Naive thymus-derived CD4-positive, alpha-beta T cell (primary cell): ENCODE measurements at regions not wholly inside any gene's neighbourhood (a gene's known extent, or its start where the extent isn't known, plus 50 kb on each side); places are given as distances from the start of the nearest gene placed in this dataset.
"Not testable (repeated sequence)": the region's sequence is repeated elsewhere in the genome, so short reads cannot be mapped to it uniquely, and the experiment has no call there.

Source experiments
- ATAC-seq: fragments of 150-1000 bp; cut with Tn5 transposase; 2 replicates; pipeline ENCODE4 v1.10.0; 2021; ENCODE audit warnings: mild to moderate bottlenecking, moderate library complexity
- CTCF ChIA-PET: fragments of 350-600 bp; sonication (Branson Sonifier 250); formaldehyde crosslinking; loops from one replicate; lab custom pipeline; 2021; ENCODE audit warnings: antibody characterized with exemption; lab: Charles Lee
- POLR2A ChIA-PET: fragments of 350-600 bp; sonication (Branson Sonifier 250); formaldehyde crosslinking; loops from one replicate; lab custom pipeline; 2021; ENCODE audit warnings: antibody characterized with exemption, inconsistent platforms; lab: Charles Lee
- DNase-seq, 9 donors: peaks; one replicate each; pipeline versions ENCODE4 v3.0.0 to v3.0.0-alpha.2; 2020 to 2022; ENCODE audit warnings: mixed read lengths in 1 of 9
- H3K27ac ChIP-seq: one replicate; pipeline ENCODE4 v1.7.0; 2013; ENCODE audit warnings: mild to moderate bottlenecking, low read depth, low read length, moderate library complexity
- H3K27me3 ChIP-seq, 2 donors: one replicate each; pipeline ENCODE4 v1.7.0; 2013; ENCODE audit warnings: low read length in 2 of 2, mild to moderate bottlenecking in 2 of 2, moderate library complexity in 2 of 2; ENCODE audit not compliant: control insufficient read depth in 2 of 2, insufficient read depth in 2 of 2
- H3K36me3 ChIP-seq, 3 experiments: 1 replicate in 2 of 3; 2 replicates in 1 of 3; pipeline ENCODE4 v1.7.0; 2013; ENCODE audit warnings: low read length in 3 of 3, mild to moderate bottlenecking in 3 of 3, moderate library complexity in 1 of 3; ENCODE audit not compliant: insufficient read depth in 3 of 3, control insufficient read depth in 2 of 3
- H3K4me1 ChIP-seq, 2 donors: one replicate each; pipeline ENCODE4 v1.7.0; 2013; ENCODE audit warnings: low read length in 2 of 2, mild to moderate bottlenecking in 2 of 2, moderate library complexity in 1 of 2; ENCODE audit not compliant: control insufficient read depth in 2 of 2, insufficient read depth in 2 of 2
- H3K4me3 ChIP-seq: 2 replicates; pipeline ENCODE4 v1.7.0; 2013; ENCODE audit warnings: mild to moderate bottlenecking, low read length
- H3K9me3 ChIP-seq, 3 experiments: 1 replicate in 2 of 3; 2 replicates in 1 of 3; pipeline ENCODE4 v1.7.0; 2013; ENCODE audit warnings: low read length in 3 of 3; ENCODE audit not compliant: control insufficient read depth in 2 of 3
- H3K27ac Mint-ChIP-seq, 9 donors: one replicate each; pipeline ENCODE4 v1.8.0; 2020 to 2022; ENCODE audit warnings: mixed read lengths in 9 of 9, mild to moderate bottlenecking in 8 of 9, moderate library complexity in 5 of 9, inconsistent platforms in 2 of 9
- H3K27me3 Mint-ChIP-seq, 5 donors: one replicate each; pipeline ENCODE4 v1.8.0; 2021 to 2022; ENCODE audit warnings: mixed read lengths in 5 of 5, mild to moderate bottlenecking in 1 of 5
- H3K36me3 Mint-ChIP-seq, 5 donors: one replicate each; pipeline ENCODE4 v1.8.0; 2020 to 2022; ENCODE audit warnings: mixed read lengths in 5 of 5, mild to moderate bottlenecking in 3 of 5, inconsistent platforms in 1 of 5
- H3K4me1 Mint-ChIP-seq, 7 donors: one replicate each; pipeline ENCODE4 v1.8.0; 2020 to 2022; ENCODE audit warnings: mixed read lengths in 7 of 7, mild to moderate bottlenecking in 3 of 7, inconsistent platforms in 1 of 7
- H3K4me3 Mint-ChIP-seq, 10 donors: one replicate each; pipeline ENCODE4 v1.8.0; 2020 to 2022; ENCODE audit warnings: mild to moderate bottlenecking in 10 of 10, mixed read lengths in 10 of 10, moderate library complexity in 6 of 10, inconsistent platforms in 2 of 10
- H3K9me3 Mint-ChIP-seq, 11 donors: one replicate each; pipeline ENCODE4 v1.8.0; 2020 to 2022; ENCODE audit warnings: mixed read lengths in 11 of 11, mild to moderate bottlenecking in 4 of 11, inconsistent platforms in 1 of 11, moderate library complexity in 1 of 11
- intact Hi-C, 2 donors: fragments of 100-400 bp; cut with micrococcal nuclease; formaldehyde crosslinking; loops; one replicate each; pipeline ENCODE4 v1.15.1; 2023

- ATAC-seq (no peak), DNase-seq (no peak)
- Mint-ChIP-seq H3K9me3 (peaks cover 0 to 12% (median 0%) of the 10 kb centered on the region in 11 donors), H3K4me3 (no peak overlapping the region), H3K4me1 (peaks cover 0 to 4% (median 0%) of the 10 kb centered on the region in 7 donors), H3K36me3 (no peaks in the 10 kb centered on the region), H3K27me3 (peaks cover 30 to 51% (median 36%) of the 10 kb centered on the region in 5 donors), H3K27ac (no peak overlapping the region)
- intact Hi-C loops = no loop called here
- Histone ChIP-seq H3K36me3 (no peaks in the 10 kb centered on the region), H3K27me3 (no peaks in the 10 kb centered on the region), H3K4me1 (no peaks in the 10 kb centered on the region), H3K27ac (no peak overlapping the region), H3K4me3 (no peak overlapping the region), H3K9me3 (no peaks in the 10 kb centered on the region)
- CTCF ChIA-PET = interaction anchor here (0.7 kb wide), 1 partner anchor 325 kb away, joined by 3 read pairs; no protein-coding TSS in a partner anchor
- POLR2A ChIA-PET = no interaction called here
Observed at GRCh38 chr9:99488131-99489059, 266.3 kb downstream of the SEC61B start.

GRCh38 chr9:99489060-99489413 lies 267.0 kb downstream of the SEC61B start:
- Histone ChIP-seq H3K4me1 (no peaks in the 10 kb centered on the region), H3K27me3 (no peaks in the 10 kb centered on the region), H3K27ac (no peak overlapping the region), H3K9me3 (no peaks in the 10 kb centered on the region), H3K36me3 (no peaks in the 10 kb centered on the region), H3K4me3 (no peak overlapping the region)
- H3K9me3 Mint-ChIP-seq = peaks cover 0 to 12% (median 0%) of the 10 kb centered on the region in 11 donors
- H3K4me3 Mint-ChIP-seq = no peak overlapping the region
- ChIA-PET POLR2A (no interaction called here), CTCF (interaction anchor here (0.7 kb wide), 1 partner anchor 326 kb away, joined by 3 read pairs; no protein-coding TSS in a partner anchor)
- intact Hi-C loops = no loop called here
- ATAC-seq = no peak
- DNase-seq = no peak
- H3K36me3 Mint-ChIP-seq = no peaks in the 10 kb centered on the region
- H3K27me3 Mint-ChIP-seq = peaks cover 31 to 55% (median 33%) of the 10 kb centered on the region in 5 donors
- H3K4me1 Mint-ChIP-seq = peaks cover 0 to 4% (median 0%) of the 10 kb centered on the region in 7 donors
- H3K27ac Mint-ChIP-seq = peak overlapping the region in 1 of 9 donors; percentile 18

GRCh38 chr9:99490729-99491128 lies 268.6 kb downstream of the SEC61B start:
- Histone ChIP-seq H3K36me3 (no peaks in the 10 kb centered on the region), H3K4me3 (no peak overlapping the region), H3K9me3 (no peaks in the 10 kb centered on the region), H3K4me1 (no peaks in the 10 kb centered on the region), H3K27ac (no peak overlapping the region), H3K27me3 (no peaks in the 10 kb centered on the region)
- ChIA-PET POLR2A (no interaction called here), CTCF (no interaction called here)
- ATAC-seq (no peak), DNase-seq (no peak)
- no peak overlapping the region for H3K4me3 Mint-ChIP-seq
- H3K27me3 Mint-ChIP-seq = peaks cover 30 to 55% (median 33%) of the 10 kb centered on the region in 5 donors
- H3K36me3 Mint-ChIP-seq = no peaks in the 10 kb centered on the region
- intact Hi-C loops = no loop called here
- no peaks in the 10 kb centered on the region for H3K9me3 Mint-ChIP-seq
- H3K4me1 Mint-ChIP-seq = peaks cover 0 to 4% (median 0%) of the 10 kb centered on the region in 7 donors
- H3K27ac Mint-ChIP-seq = no peak overlapping the region

- ATAC-seq = no peak
- no peak overlapping the region for H3K27ac Mint-ChIP-seq
- CTCF ChIA-PET = no interaction called here
Observed at GRCh38 chr9:99491408-99492158, 269.5 kb downstream of the SEC61B start.

GRCh38 chr9:99497641-99498040 lies 275.6 kb downstream of the SEC61B start:
- H3K4me3 ChIP-seq = no peak overlapping the region
- Mint-ChIP-seq H3K4me1 (no peaks in the 10 kb centered on the region), H3K36me3 (peaks cover 0 to 6% (median 0%) of the 10 kb centered on the region in 5 donors), H3K4me3 (no peak overlapping the region), H3K27me3 (peaks cover 18 to 34% (median 23%) of the 10 kb centered on the region in 5 donors), H3K27ac (no peak overlapping the region), H3K9me3 (peaks cover 0 to 18% (median 3%) of the 10 kb centered on the region in 11 donors)
- intact Hi-C loops = no loop called here
- DNase-seq (no peak), ATAC-seq (no peak)
- H3K9me3 ChIP-seq = no peaks in the 10 kb centered on the region
- H3K27ac ChIP-seq = no peak overlapping the region
- CTCF ChIA-PET = no interaction called here
- H3K4me1 ChIP-seq = no peaks in the 10 kb centered on the region
- no peaks in the 10 kb centered on the region for H3K27me3 ChIP-seq
- POLR2A ChIA-PET = no interaction called here
- no peaks in the 10 kb centered on the region for H3K36me3 ChIP-seq

More at GRCh38 chr9:99491408-99492158, 269.5 kb downstream of the SEC61B start:
- Histone ChIP-seq H3K4me1 (no peaks in the 10 kb centered on the region), H3K27me3 (no peaks in the 10 kb centered on the region), H3K27ac (no peak overlapping the region), H3K4me3 (no peak overlapping the region), H3K36me3 (no peaks in the 10 kb centered on the region), H3K9me3 (no peaks in the 10 kb centered on the region)
- POLR2A ChIA-PET = no interaction called here
- no peaks in the 10 kb centered on the region for H3K36me3 Mint-ChIP-seq
- intact Hi-C loops = no loop called here
- peaks cover 0 to 4% (median 0%) of the 10 kb centered on the region in 11 donors for H3K9me3 Mint-ChIP-seq
- H3K27me3 Mint-ChIP-seq = peaks cover 33 to 55% (median 34%) of the 10 kb centered on the region in 5 donors
- H3K4me1 Mint-ChIP-seq = peaks cover 0 to 4% (median 0%) of the 10 kb centered on the region in 7 donors
- no peak for DNase-seq
- no peak overlapping the region for H3K4me3 Mint-ChIP-seq

- H3K4me1 ChIP-seq, intact Hi-C loops, H3K36me3 Mint-ChIP-seq, H3K27ac Mint-ChIP-seq, POLR2A ChIA-PET, H3K27me3 ChIP-seq, H3K4me3 ChIP-seq, CTCF ChIA-PET, H3K4me3 Mint-ChIP-seq, H3K27ac ChIP-seq, DNase-seq, H3K36me3 ChIP-seq, H3K9me3 ChIP-seq, ATAC-seq, H3K4me1 Mint-ChIP-seq: not testable (repeated sequence)
- Mint-ChIP-seq H3K9me3 (peaks cover 0 to 18% (median 4%) of the 10 kb centered on the region in 11 donors), H3K27me3 (peaks cover 13 to 26% (median 19%) of the 10 kb centered on the region in 5 donors)
Observed at GRCh38 chr9:99498979-99499378, 276.9 kb downstream of the SEC61B start.
